GM21528 (cell line): ENCODE measurements at regions not wholly inside any gene's neighbourhood (a gene's known extent, or its start where the extent isn't known, plus 50 kb on each side); places are given as distances from the start of the nearest gene placed in this dataset.

Experiments
- ATAC-seq: cut with Tn5 transposase; IDR thresholded peaks from one replicate; pipeline ENCODE4 v1.9.1; 2021; ENCODE audit warnings: mild to moderate bottlenecking, moderate library complexity; ENCODE audit not compliant: unreplicated experiment, low FRiP score

GRCh38 chr18:47603158-47603557 is 327.3 kb downstream of the SMAD2 start:
- ATAC-seq, result no peak

DNA sequence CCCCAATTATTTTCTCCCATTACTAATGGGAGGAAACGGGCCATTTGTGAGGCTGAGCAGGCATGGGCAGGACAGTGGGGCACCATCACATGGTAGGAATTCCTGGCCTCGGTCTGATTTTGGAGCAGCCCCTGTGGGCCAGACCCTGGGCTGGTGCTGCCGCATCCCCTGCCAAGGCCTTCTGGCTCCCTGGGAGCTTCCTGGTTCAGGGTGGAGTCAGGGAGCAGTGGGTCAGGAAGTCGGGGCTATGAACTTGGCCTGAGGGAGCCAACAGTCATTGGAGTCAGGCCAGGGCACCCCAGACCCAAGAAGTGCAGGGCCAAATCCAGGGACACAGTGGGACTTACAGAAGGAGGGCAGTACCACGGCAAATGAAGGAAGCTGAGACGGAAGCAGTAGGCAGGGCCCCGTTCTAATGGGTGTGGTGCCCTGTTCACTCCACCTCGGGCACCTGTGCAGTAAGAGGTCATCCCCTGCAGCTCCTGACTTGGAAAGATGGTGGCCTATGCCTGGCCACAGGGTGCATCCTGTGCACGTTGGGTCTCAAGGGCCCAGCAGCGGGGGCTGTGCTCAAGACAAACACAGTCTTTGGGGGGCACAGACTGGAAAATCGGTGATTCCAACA is 328.1 kb downstream of the SMAD2 start:
- no peak for ATAC-seq

- no peak for ATAC-seq
Observed at GRCh38 chr18:47601581-47602272, 328.7 kb downstream of the SMAD2 start.

DNA sequence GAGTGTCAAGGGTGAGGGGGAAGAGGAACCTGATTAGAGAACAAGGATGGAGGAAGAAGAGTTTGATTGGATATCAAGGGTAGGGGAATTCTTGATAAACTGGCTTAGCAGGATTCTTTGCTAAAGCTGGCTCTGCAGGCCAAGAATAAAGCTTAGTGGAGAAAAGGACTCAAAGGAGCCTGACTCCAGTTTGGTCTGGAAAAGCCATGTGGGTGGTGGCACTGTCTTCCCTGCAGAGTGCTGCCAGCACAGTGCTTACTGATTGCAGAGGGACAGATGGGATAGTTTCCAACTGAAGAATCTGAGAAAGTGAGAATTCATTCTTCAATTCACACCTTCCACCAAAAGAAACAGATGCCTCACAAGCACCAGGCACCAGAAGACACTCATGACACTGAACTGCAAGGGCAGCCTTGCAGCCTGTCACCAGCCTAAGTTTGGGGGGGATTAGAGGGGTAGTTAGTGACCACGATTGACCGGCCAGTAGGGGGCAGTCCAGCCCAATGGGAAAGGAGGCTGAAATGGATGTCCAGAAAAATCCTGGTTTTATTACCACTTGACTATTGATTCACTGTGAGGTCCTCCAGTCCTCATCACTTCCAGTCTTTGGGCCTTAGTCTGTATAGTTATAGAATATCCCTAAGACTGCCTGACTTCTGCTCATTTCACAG is 334.5 kb downstream of the SMAD2 start:
- no peak for ATAC-seq

DNA sequence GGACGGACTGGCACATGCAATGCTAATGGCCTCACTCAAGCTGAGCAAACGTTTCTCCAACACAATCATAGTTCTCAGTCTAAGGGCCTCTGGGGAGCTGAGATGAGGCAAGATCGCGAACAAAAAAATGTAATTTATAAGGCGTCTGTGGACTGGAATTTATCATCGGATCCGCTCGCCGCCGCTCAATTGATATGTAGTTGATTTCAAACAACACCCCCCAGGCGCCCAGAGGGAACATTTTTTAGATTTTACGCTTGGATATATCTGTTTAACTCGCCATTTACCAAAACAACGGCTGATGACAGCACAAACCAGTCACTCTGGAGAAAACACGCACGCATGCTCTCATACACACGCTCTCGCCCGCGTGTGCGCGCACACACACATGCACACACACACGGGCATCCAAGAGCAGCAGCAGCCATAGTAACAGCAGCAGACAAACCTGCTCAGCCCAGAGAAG is 335.8 kb downstream of the SMAD2 start:
- ATAC-seq, result no peak

GRCh38 chr18:47593744-47594472 is 336.6 kb downstream of the SMAD2 start:
- no peak for ATAC-seq

- ATAC-seq, result no peak
Observed at GRCh38 chr18:47591429-47591828, 339.0 kb downstream of the SMAD2 start.

GRCh38 chr18:47587587-47587986 is 336.1 kb upstream of the SKOR2 start:
- ATAC-seq, result no peak

DNA sequence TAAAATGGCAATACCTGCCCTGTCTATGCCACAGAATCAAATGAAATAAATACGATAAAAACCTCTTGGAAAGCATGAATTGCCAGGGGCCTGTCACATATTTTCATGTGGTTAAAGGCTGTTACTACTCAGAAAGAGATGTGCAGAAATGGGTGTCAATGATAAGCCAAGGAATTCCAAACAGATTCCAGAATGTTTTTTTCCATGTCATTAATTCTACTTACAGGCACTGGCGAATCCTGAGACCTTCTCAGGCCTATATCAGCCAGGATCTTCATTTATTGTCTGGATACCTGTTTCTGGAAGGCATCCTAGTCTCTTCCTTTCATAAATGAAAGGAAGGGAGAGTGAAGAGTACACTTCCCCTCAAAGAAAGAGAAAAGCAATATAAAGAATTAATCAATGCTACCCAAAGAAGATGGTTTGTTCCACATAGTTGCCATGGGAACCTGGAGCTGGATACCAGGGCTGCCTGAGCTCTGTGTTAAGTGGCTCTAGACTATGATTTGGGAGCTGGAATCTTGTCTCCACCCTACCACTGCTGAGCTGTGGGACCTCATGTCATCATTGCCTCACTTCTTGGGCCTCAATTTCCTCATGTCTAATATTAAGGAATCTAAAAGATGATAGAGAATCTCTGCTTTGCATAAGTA is 335.1 kb upstream of the SKOR2 start:
- no peak for ATAC-seq

DNA sequence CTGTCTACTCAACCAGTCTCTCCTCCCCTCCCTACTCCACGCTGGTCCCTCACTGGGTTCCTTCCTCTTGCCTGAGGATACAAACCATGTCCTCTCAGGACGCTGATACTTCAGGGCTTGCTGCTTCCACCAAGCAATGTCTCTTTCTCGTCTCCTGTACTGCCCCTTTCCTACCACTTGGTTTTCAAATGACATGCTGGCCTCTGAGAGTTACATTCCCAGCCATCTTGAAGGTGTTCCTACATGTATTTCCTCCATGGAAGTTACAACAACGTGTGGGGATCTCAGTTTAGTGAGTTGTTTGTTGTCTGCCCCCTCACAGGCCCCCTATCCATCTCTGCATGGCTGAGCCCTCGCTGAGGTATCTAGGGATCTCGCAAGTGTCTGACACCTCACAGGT is 334.5 kb upstream of the SKOR2 start:
- ATAC-seq, result no peak

- ATAC-seq, result no peak
Observed at GRCh38 chr18:47585136-47585535, 333.7 kb upstream of the SKOR2 start.

DNA sequence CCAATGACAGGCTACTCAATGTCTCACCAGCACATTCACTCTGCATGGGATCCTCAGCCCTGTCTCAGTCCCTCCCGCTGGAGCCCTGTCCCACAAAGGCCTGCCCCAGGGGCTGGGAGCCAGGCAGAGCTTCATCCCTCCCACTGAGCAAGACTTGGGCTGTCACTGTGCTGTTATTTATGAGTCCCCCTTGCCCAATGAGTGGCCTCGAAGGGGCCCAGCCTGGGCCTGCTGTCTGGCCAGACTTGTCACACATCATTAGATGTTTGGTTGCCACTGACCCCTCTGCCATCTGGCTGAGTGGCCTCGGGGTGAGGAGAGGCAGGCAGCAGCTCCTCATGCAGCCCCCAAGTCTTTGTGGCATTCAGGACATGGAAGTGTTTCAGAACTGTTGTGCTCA is 330.6 kb upstream of the SKOR2 start:
- no peak for ATAC-seq

DNA sequence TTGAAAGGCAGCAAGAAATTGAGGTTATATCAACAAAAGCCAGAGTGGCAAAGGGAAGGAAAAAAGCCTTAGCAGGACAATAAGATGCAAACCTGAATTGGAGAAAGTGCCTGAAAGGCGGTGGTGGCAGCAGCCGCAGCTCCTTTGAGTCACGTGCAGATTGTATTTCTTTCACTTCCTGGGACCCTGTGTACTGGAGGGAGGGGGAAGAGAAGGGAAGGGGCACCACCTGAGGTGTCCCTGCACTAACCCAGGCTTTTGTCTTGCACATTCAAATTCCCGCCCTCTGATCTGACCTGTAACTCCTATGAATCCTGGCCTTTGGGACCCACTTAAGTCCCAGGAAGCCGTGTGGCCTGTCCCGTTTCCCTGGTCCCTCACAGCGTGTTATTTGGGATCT is 326.1 kb upstream of the SKOR2 start:
- ATAC-seq, result no peak

GRCh38 chr18:47574966-47575365 is 323.5 kb upstream of the SKOR2 start:
- no peak for ATAC-seq

DNA sequence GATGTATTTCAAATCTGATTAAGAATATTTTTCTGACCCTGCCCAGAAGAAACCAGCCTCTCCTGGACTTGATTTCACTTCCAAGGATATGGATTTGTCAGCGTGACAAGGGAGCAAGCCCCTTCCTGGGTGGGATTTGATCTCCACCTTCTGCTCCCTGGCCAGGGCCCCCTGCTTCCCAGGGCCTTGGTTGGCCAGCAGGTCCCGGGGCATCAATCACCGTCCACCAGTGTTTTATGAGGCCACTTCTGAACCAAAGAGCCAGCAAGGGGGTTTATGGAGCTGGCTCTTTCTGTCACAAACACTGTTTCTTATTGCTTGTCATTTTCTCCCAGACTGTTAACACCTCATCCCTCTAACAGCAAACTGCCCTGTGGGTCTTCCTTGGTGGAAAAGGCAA is 320.5 kb upstream of the SKOR2 start:
- ATAC-seq, result no peak

GRCh38 chr18:47566809-47567208 is 315.3 kb upstream of the SKOR2 start:
- ATAC-seq, result no peak

DNA sequence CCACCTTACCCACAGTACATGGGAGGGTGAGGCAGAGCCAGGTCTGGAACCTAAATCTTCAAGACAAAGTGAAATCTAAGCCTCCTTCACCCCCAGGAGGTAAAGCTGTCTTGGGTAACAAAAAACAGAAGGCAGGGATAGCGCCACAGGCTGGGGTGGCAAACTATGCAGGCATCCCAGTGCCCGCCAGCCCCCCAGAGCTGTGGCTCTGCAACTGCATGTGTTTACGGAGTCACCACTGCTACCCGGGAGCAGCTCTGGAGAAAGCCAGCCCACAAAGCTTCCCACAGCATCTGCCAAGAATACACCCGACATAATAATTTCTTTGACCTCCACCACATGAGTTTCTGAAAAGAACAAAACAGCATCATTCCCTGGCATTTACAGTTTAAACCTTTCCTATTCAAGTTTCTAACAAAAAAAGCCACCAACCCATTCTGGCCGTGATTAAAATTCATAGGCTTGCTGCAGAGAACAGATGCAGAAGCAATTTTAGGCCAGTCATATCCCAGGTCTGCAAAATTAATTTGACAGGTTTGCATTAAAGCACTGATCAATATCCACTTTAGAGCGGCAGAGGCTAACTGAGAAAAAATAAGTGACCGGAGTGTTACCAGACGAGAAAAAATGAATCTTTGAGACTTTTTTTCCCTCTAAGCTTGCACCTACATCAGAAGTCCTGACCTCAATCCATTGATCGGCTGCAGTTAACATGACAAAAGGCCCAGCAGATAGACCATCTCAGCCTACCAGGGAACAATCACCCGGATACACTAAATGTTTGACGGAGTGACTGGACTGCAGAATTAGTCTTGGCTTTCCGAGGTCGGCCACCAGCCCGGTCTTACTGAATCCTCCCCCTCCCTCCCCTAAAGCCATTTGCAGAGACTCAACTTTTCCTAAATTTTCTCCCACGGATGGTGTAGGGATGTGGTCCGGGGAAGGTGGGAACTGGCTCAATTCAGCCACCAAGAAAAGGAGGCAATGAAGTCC is 309.6 kb upstream of the SKOR2 start:
- no peak for ATAC-seq

GRCh38 chr18:47558110-47558750 is 306.8 kb upstream of the SKOR2 start:
- peak; percentile 72 for ATAC-seq

- no peak for ATAC-seq
Observed at GRCh38 chr18:47557160-47557559, 305.7 kb upstream of the SKOR2 start.
